SK-N-DZ (cell line): ENCODE measurements at regions not wholly inside any gene's neighbourhood (a gene's known extent, or its start where the extent isn't known, plus 50 kb on each side); places are given as distances from the start of the nearest gene placed in this dataset.

Source experiments
- DNase-seq: peaks from one replicate; pipeline ENCODE4 v3.0.0-alpha.2; 2015; ENCODE audit warnings: low spot score

- DNase-seq = no peak
Observed at GRCh38 chr10:44618910-44619309, 234.0 kb upstream of the CXCL12 start.

- DNase-seq = no peak
Observed at GRCh38 chr10:44619521-44619920, 234.6 kb upstream of the CXCL12 start.

- no peak for DNase-seq
Observed at GRCh38 chr10:44619975-44620374, 235.1 kb upstream of the CXCL12 start.

GRCh38 chr10:44627591-44628354 lies 242.9 kb upstream of the CXCL12 start:
- DNase-seq = no peak

- DNase-seq = no peak
Observed at GRCh38 chr10:44628921-44629320, 244.0 kb upstream of the CXCL12 start.

DNA sequence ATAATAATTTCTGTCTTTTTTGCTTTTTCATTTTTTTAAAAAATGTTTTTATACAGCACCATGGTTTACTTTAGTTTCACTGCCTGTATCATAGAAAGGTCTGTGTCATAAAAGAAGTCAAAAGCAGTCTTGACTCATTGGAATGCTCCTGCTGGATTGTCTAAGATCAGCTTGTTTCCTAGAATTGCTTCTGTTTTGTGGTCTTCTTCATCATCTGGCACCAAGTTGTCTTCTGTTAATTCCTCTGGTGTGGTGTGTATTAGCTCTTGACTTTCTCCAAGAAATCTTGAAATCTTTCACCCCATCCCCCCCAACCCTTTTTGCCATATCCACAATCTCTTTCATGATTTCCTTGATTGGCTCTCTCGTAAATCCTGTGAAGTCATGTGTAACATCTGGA lies 250.3 kb upstream of the CXCL12 start:
- DNase-seq = no peak

- DNase-seq = no peak
Observed at GRCh38 chr10:44636625-44637024, 251.7 kb upstream of the CXCL12 start.

- DNase-seq = no peak
Observed at GRCh38 chr10:44640429-44640828, 255.5 kb upstream of the CXCL12 start.

GRCh38 chr10:44647473-44647872 lies 262.6 kb upstream of the CXCL12 start:
- no peak for DNase-seq

DNA sequence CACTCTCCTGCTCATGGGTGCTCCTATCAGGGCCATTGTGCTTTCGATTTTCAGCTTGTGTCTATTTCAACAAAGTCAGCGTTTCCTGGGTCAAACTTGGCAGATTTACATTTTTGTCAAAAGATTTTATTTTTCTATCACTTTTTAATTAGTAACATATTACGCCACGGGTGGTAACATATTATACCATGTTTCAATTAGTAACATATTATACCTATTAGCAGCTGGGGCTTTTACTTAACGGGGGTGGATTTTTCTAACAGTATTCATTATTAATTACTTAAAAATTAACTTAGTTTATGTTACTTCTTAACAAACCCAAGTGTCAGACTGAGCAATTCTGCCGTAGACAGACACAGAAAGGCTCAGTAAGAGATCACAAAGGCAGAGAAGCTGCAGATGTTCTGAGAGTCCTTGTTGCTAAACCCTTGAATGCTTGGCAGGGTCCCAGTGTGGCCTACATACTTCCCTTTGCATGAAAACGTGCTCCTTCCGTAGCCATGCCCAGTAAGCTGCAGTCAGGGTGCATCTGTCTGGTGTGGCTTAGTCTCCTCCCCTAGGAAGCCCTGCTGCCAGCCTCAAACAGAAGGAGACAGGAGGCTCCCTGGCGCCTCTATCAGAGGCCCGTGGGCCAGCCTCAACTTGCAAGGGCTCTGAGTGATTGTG lies 263.1 kb upstream of the CXCL12 start:
- DNase-seq = no peak

DNA sequence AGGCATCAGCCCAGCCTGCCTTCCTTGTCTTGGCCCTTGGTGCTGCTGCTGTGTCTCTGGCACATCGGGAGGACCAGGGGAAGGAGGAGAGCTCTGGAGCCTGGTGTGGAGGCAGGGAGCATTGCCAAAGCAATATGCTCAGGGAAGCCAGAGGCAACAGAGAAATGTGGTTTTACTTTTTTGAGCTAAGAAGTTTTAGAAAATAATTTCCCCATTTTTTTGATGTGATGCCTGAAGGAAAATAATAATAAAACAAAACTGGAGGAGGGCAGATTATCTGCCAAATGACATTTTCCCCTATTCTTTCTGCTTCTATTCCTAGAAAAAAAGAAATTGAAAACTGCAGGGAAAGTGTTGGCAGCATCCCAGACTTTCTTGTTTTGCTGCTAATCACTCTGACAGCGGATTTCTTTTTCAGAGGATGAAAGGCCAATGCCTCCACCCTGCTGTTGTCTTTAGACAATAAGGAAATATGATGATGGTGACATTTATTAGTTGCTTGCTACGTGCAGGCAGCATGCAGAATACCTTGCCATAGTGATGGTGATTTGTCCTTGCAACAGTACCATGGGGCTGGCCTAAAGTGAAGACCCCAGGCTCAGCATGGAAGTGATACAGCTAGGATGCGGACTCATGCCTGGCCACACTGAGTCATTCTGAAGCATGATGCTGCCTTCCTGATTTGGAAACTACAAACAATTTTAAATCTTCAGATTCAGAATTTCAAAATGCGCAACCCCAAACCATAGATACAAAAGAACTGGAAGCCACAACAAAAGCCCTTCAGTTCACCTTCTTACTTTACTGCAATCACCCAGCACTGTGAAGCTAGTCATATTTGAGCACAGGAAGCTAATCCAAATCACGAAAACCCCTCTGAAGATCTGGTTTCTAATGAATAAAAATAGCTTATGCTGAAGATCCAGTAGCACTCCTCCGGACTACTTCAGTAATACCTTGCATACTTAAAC lies 260.2 kb upstream of the TMEM72 start:
- no peak for DNase-seq

- no peak for DNase-seq
Observed at GRCh38 chr10:44651834-44652233, 259.3 kb upstream of the TMEM72 start.

DNA sequence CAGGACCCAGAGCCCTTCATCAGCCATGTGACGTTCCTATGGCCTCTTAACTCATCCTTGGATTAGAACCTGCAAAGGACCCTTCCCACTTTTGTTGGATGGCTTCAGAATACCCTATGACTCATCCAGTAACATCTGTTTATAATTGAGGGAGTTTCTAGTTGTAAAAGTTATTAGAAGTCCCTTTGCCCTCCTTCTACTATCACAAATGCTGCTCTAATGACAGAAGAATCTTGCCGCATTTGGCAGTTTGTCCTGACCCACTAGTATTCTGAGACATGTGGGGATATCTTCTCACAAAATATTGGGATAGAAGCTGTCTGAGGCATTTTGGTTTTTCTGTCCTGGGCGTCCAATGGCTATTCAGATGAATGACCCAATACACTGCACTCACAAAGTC lies 251.8 kb upstream of the TMEM72 start:
- DNase-seq = no peak

- no peak for DNase-seq
Observed at GRCh38 chr10:44660271-44660670, 250.9 kb upstream of the TMEM72 start.

- no peak for DNase-seq
Observed at GRCh38 chr10:44662051-44662450, 249.1 kb upstream of the TMEM72 start.

- no peak for DNase-seq
Observed at GRCh38 chr10:44668336-44668735, 242.8 kb upstream of the TMEM72 start.

DNA sequence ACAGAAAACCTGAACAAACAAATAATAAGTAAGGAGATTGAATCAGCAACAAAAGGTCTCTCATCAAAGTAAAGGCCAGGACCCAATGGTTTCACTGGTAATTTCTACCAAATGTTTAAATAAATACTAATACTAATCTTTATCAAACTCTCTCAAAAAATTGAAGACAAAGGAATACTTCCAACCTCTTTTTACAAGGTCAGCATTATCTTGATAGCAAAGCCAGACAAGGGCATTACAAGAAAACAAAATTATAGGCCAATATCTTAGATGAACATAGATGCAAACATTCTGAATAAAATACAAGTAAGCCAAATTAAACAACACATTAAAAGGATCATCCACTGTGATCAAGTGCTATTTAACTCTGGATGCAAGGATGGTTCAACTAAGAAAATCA lies 239.8 kb upstream of the TMEM72 start:
- no peak for DNase-seq

DNA sequence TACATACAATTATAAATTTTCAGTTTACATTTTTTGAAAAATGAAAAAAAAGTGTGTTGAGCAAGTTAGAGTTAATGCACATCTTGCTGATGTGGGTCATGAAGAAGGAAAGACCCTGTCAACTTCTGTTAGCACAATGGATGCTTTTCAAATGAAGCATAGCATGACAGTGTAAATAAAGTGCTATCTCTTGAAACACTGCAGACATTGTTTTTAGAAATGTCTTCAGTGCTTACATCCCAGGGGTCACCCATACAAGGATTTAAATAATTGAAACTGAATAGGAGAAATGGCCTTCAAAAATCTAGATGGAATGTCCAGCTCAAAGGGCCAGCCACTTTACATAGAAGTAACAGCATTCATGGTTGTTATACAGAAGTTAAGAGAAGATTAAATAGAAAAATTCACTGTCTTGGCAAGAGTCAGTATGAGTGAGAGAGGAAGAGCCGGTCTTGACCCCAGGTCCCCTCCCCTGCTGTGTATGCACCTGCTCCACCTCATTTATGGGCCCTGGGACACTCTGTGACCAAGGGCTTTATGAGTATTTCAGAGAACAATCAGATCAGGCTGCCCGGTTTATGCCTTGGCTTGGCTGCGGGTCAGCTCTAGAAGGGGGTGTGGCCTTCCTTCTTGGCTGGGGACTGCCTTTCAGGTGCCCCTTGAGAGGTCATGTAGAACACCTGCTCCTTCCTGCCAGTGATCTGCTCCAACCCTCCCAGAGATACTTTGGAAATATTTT lies 237.7 kb upstream of the TMEM72 start:
- no peak for DNase-seq

DNA sequence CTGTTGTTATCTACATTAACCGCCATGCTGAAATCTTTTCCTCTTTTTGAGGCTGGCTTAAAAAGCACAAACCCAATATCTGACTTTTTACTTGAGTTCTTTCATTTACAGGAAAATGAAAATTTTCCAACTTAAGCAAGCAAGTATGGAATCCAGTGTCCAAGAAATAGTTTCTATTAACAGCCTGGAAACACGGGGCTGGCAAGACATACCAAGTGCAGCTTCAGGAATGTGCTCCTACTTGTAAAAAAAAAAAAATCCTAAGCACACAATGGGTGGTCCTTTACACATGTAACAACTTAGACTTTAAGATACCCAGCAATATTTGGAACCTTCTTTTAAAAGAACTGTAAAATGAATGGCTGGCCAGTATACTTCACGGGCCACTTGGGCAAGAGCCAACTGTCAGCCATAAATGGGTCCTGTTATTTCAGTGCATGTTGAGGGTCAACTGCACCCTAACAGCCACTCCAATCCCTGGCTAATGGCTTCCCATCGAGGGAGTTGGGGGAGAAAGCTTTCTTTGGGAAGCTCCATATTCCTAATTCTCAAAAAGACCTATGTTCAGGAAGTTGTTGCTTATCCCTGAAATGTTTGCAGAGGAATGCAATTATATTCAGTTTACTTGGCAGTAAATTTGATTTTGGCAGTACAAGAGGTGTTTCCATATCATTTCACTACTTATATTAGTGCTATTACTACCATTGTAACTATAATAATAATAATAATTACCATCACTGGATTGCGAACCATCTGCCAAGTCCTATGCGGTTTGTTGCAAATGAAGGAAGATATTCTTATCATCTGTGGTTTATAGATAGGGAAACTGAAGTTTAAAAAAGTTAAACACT lies 236.4 kb upstream of the TMEM72 start:
- no peak for DNase-seq

DNA sequence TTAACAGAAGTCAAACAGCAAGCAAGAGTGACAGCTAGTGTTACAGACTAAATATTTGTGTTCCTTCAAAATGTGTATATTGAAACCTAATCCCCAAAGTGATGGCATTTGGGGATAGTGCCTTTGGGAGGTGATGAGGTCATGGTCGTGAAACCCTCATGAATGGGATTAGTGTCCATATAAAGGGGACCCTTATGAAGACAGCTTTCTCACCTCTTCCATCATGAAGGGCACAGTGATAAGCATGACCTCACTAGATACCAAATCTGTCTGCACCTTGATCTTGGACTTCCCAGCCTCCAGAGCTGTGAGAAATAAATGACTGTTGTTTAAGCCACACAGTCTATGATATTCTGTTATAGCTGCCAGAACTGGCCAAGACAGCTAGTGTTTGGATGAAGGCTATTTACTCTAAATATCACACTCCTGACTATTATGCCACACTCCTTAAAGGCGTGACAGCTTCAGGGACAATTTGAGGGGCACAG lies 235.7 kb upstream of the TMEM72 start:
- DNase-seq = no peak
